Central memory CD8-positive, alpha-beta T cell (primary cell): ENCODE measurements at regions not wholly inside any gene's neighbourhood (a gene's known extent, or its start where the extent isn't known, plus 50 kb on each side); places are given as distances from the start of the nearest gene placed in this dataset.
"Not testable (repeated sequence)": the region's sequence is repeated elsewhere in the genome, so short reads cannot be mapped to it uniquely, and the experiment has no call there.

ENCODE experiments used
- ATAC-seq: fragments of 150-1000 bp; cut with Tn5 transposase; replicated peaks from 2 replicates; pipeline ENCODE4 v1.10.0; 2022; ENCODE audit warnings: mild to moderate bottlenecking, moderate FRiP score, moderate number of reproducible peaks; ENCODE audit not compliant: poor library complexity, severe bottlenecking; ENCODE audit errors: extremely low read depth
- DNase-seq, 2 donors: peaks; one replicate each; pipeline ENCODE4 v3.0.0; 2021; ENCODE audit warnings: low spot score in 2 of 2
- H3K27ac Mint-ChIP-seq: one replicate; pipeline ENCODE4 v1.8.0; 2022; ENCODE audit warnings: low read depth, mild to moderate bottlenecking, moderate library complexity, mixed read lengths
- H3K27me3 Mint-ChIP-seq: one replicate; pipeline ENCODE4 v1.8.0; 2022; ENCODE audit warnings: mixed read lengths
- H3K36me3 Mint-ChIP-seq: one replicate; pipeline ENCODE4 v1.8.0; 2022; ENCODE audit warnings: mild to moderate bottlenecking, moderate library complexity, mixed read lengths; ENCODE audit not compliant: insufficient read depth
- H3K4me1 Mint-ChIP-seq: one replicate; pipeline ENCODE4 v1.8.0; 2022; ENCODE audit warnings: mixed read lengths
- H3K4me3 Mint-ChIP-seq: one replicate; pipeline ENCODE4 v1.8.0; 2022; ENCODE audit warnings: mild to moderate bottlenecking, moderate library complexity, mixed read lengths
- H3K9me3 Mint-ChIP-seq: one replicate; pipeline ENCODE4 v1.8.0; 2022; ENCODE audit warnings: mixed read lengths

- DNase-seq (no peak), ATAC-seq (no peak)
- Mint-ChIP-seq H3K9me3 (no peaks in the 10 kb centered on the region), H3K27ac (no peak overlapping the region), H3K4me3 (no peak overlapping the region), H3K36me3 (no peaks in the 10 kb centered on the region), H3K27me3 (peaks cover 16% of the 10 kb centered on the region), H3K4me1 (no peaks in the 10 kb centered on the region)
Measured at GRCh38 chr2:64262816-64263215, 118.6 kb upstream of the PELI1 start.

GRCh38 chr2:64263315-64263714 lies 119.1 kb upstream of the PELI1 start:
- H3K27ac Mint-ChIP-seq: no peak overlapping the region
- DNase-seq (no peak), ATAC-seq (no peak)
- no peaks in the 10 kb centered on the region for H3K36me3 Mint-ChIP-seq
- no peaks in the 10 kb centered on the region for H3K9me3 Mint-ChIP-seq
- H3K27me3 Mint-ChIP-seq: peaks cover 16% of the 10 kb centered on the region
- H3K4me3 Mint-ChIP-seq: no peak overlapping the region
- no peaks in the 10 kb centered on the region for H3K4me1 Mint-ChIP-seq

- peaks cover 6% of the 10 kb centered on the region for H3K9me3 Mint-ChIP-seq
- no peak for DNase-seq
- ATAC-seq: no peak
- no peaks in the 10 kb centered on the region for H3K4me1 Mint-ChIP-seq
- H3K27me3 Mint-ChIP-seq: no peaks in the 10 kb centered on the region
- no peak overlapping the region for H3K4me3 Mint-ChIP-seq
- no peak overlapping the region for H3K27ac Mint-ChIP-seq
- no peaks in the 10 kb centered on the region for H3K36me3 Mint-ChIP-seq
Measured at GRCh38 chr2:64267699-64268098, 123.5 kb upstream of the PELI1 start.

GRCh38 chr2:64268330-64269048 lies 124.3 kb upstream of the PELI1 start:
- Mint-ChIP-seq H3K27me3 (no peaks in the 10 kb centered on the region), H3K36me3 (no peaks in the 10 kb centered on the region), H3K4me3 (no peak overlapping the region), H3K27ac (no peak overlapping the region), H3K9me3 (peaks cover 6% of the 10 kb centered on the region), H3K4me1 (no peaks in the 10 kb centered on the region)
- no peak for ATAC-seq
- no peak for DNase-seq

GRCh38 chr2:64273524-64274398 lies 129.5 kb upstream of the PELI1 start:
- Mint-ChIP-seq H3K27ac (no peak overlapping the region), H3K27me3 (no peaks in the 10 kb centered on the region), H3K4me1 (no peaks in the 10 kb centered on the region), H3K4me3 (no peak overlapping the region), H3K9me3 (peaks cover 6% of the 10 kb centered on the region), H3K36me3 (no peaks in the 10 kb centered on the region)
- ATAC-seq (no peak), DNase-seq (no peak)

- DNase-seq (no peak), ATAC-seq (no peak)
- Mint-ChIP-seq H3K9me3 (peaks cover 6% of the 10 kb centered on the region), H3K27me3 (no peaks in the 10 kb centered on the region), H3K4me3 (no peak overlapping the region), H3K36me3 (no peaks in the 10 kb centered on the region), H3K27ac (no peak overlapping the region), H3K4me1 (no peaks in the 10 kb centered on the region)
Measured at GRCh38 chr2:64274399-64275173, 130.4 kb upstream of the PELI1 start.

GRCh38 chr2:64275174-64275466 lies 130.9 kb upstream of the PELI1 start:
- H3K36me3 Mint-ChIP-seq: no peaks in the 10 kb centered on the region

GRCh38 chr2:64276417-64277095 lies 132.3 kb upstream of the PELI1 start:
- no peaks in the 10 kb centered on the region for H3K27me3 Mint-ChIP-seq
- no peaks in the 10 kb centered on the region for H3K4me1 Mint-ChIP-seq
- H3K27ac Mint-ChIP-seq: no peak overlapping the region

More at GRCh38 chr2:64275174-64275466, 130.9 kb upstream of the PELI1 start:
- Mint-ChIP-seq H3K4me1 (no peaks in the 10 kb centered on the region), H3K27me3 (no peaks in the 10 kb centered on the region), H3K27ac (no peak overlapping the region), H3K4me3 (no peak overlapping the region), H3K9me3 (peaks cover 6% of the 10 kb centered on the region)
- no peak for ATAC-seq
- no peak for DNase-seq

GRCh38 chr2:64277101-64277849 lies 133.1 kb upstream of the PELI1 start:
- no peaks in the 10 kb centered on the region for H3K27me3 Mint-ChIP-seq
- H3K27ac Mint-ChIP-seq: no peak overlapping the region
- DNase-seq (no peak), ATAC-seq (no peak)
- no peaks in the 10 kb centered on the region for H3K9me3 Mint-ChIP-seq
- no peak overlapping the region for H3K4me3 Mint-ChIP-seq
- H3K4me1 Mint-ChIP-seq: no peaks in the 10 kb centered on the region
- no peaks in the 10 kb centered on the region for H3K36me3 Mint-ChIP-seq

More at GRCh38 chr2:64276417-64277095, 132.3 kb upstream of the PELI1 start:
- Mint-ChIP-seq H3K36me3 (no peaks in the 10 kb centered on the region), H3K9me3 (no peaks in the 10 kb centered on the region), H3K4me3 (no peak overlapping the region)
- ATAC-seq: no peak
- no peak for DNase-seq

- not testable (repeated sequence) for H3K27ac Mint-ChIP-seq, H3K27me3 Mint-ChIP-seq, ATAC-seq, H3K36me3 Mint-ChIP-seq, H3K9me3 Mint-ChIP-seq, DNase-seq, H3K4me1 Mint-ChIP-seq, H3K4me3 Mint-ChIP-seq
Measured at GRCh38 chr2:64280812-64281211, 136.6 kb upstream of the PELI1 start.

GRCh38 chr2:64283006-64283570 lies 138.9 kb upstream of the PELI1 start:
- H3K4me3 Mint-ChIP-seq: no peak overlapping the region
- no peaks in the 10 kb centered on the region for H3K4me1 Mint-ChIP-seq
- DNase-seq (no peak), ATAC-seq (no peak)
- no peaks in the 10 kb centered on the region for H3K27me3 Mint-ChIP-seq
- H3K9me3 Mint-ChIP-seq: no peaks in the 10 kb centered on the region
- no peak overlapping the region for H3K27ac Mint-ChIP-seq
- no peaks in the 10 kb centered on the region for H3K36me3 Mint-ChIP-seq
